Activated CD8-positive, alpha-beta T cell treated with anti-CD3 and anti-CD28 coated beads, Interleukin-2, amount 10 ng/mL, durations not matched to agents 7 days and 5 days (primary cell): ENCODE measurements at regions not wholly inside any gene's neighbourhood (a gene's known extent, or its start where the extent isn't known, plus 50 kb on each side); places are given as distances from the start of the nearest gene placed in this dataset.

Experiments used
- ATAC-seq: fragments of 150-1000 bp; cut with Tn5 transposase; one replicate; pipeline ENCODE4 v1.10.0; 2021; ENCODE audit warnings: moderate library complexity
- CTCF ChIA-PET: fragments of 350-600 bp; sonication (Branson Sonifier 250); formaldehyde crosslinking; loops from one replicate; lab custom pipeline; 2021; ENCODE audit warnings: antibody characterized with exemption; lab: Charles Lee
- POLR2A ChIA-PET: fragments of 350-600 bp; sonication (Branson Sonifier 250); formaldehyde crosslinking; loops from one replicate; lab custom pipeline; 2021; ENCODE audit warnings: antibody characterized with exemption; lab: Charles Lee
- DNase-seq: peaks from one replicate; pipeline ENCODE4 v3.0.0-alpha.2; 2020
- H3K27ac Mint-ChIP-seq: one replicate; pipeline ENCODE4 v1.8.0; 2021; ENCODE audit warnings: mild to moderate bottlenecking, mixed read lengths
- H3K27me3 Mint-ChIP-seq: one replicate; pipeline ENCODE4 v1.8.0; 2021; ENCODE audit warnings: low read depth, mixed read lengths
- H3K36me3 Mint-ChIP-seq: one replicate; pipeline ENCODE4 v1.8.0; 2021; ENCODE audit warnings: low read depth, mixed read lengths
- H3K4me1 Mint-ChIP-seq: one replicate; pipeline ENCODE4 v1.8.0; 2021; ENCODE audit warnings: low read depth, mixed read lengths
- H3K4me3 Mint-ChIP-seq: one replicate; pipeline ENCODE4 v1.8.0; 2021; ENCODE audit warnings: mild to moderate bottlenecking, mixed read lengths
- H3K9me3 Mint-ChIP-seq: one replicate; pipeline ENCODE4 v1.8.0; 2022; ENCODE audit warnings: mixed read lengths; ENCODE audit not compliant: insufficient read depth

- Mint-ChIP-seq H3K9me3 (no peaks in the 10 kb centered on the region), H3K4me1 (no peaks in the 10 kb centered on the region), H3K4me3 (no peak overlapping the region), H3K27me3 (peaks cover 3% of the 10 kb centered on the region), H3K36me3 (no peaks in the 10 kb centered on the region), H3K27ac (no peak overlapping the region)
- DNase-seq, result no peak
- ChIA-PET POLR2A (no interaction called here), CTCF (no interaction called here)
- ATAC-seq, result no peak
These were observed 53.0 kb upstream of the CLDN14 start for GRCh38 chr21:36532769-36533467.

DNA sequence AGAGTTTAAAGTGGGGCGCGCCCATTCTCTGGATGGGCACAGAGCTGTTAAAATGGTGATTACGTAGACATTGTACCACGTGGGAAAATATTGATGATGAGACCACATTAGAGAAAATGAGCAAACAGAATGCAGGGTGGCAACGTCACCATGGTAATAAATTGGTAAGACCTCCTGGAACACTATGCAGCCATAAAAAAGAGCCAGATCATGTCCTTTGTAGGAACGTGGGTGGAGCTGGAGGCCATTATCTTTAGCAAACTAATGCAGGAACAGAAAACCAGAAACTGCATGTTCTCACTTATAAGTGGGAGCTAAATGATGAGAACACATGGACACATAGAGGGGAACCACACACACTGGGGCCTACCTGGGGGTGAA, 53.5 kb upstream of the CLDN14 start:
- Mint-ChIP-seq H3K27ac (no peak overlapping the region), H3K4me3 (no peak overlapping the region), H3K27me3 (peaks cover 3% of the 10 kb centered on the region), H3K9me3 (no peaks in the 10 kb centered on the region), H3K36me3 (no peaks in the 10 kb centered on the region), H3K4me1 (no peaks in the 10 kb centered on the region)
- no peak for ATAC-seq
- CTCF ChIA-PET, result no interaction called here
- no peak for DNase-seq
- POLR2A ChIA-PET, result no interaction called here

- Mint-ChIP-seq H3K36me3 (no peaks in the 10 kb centered on the region), H3K27me3 (peaks cover 3% of the 10 kb centered on the region), H3K4me1 (no peaks in the 10 kb centered on the region), H3K27ac (no peak overlapping the region), H3K9me3 (no peaks in the 10 kb centered on the region), H3K4me3 (no peak overlapping the region)
- ChIA-PET POLR2A (no interaction called here), CTCF (interaction anchor here (1.1 kb wide), 1 partner anchor 96 kb away, joined by 3 read pairs; no protein-coding TSS in a partner anchor)
- DNase-seq (no peak), ATAC-seq (no peak)
These were observed 54.7 kb upstream of the CLDN14 start for GRCh38 chr21:36534656-36535055.

DNA sequence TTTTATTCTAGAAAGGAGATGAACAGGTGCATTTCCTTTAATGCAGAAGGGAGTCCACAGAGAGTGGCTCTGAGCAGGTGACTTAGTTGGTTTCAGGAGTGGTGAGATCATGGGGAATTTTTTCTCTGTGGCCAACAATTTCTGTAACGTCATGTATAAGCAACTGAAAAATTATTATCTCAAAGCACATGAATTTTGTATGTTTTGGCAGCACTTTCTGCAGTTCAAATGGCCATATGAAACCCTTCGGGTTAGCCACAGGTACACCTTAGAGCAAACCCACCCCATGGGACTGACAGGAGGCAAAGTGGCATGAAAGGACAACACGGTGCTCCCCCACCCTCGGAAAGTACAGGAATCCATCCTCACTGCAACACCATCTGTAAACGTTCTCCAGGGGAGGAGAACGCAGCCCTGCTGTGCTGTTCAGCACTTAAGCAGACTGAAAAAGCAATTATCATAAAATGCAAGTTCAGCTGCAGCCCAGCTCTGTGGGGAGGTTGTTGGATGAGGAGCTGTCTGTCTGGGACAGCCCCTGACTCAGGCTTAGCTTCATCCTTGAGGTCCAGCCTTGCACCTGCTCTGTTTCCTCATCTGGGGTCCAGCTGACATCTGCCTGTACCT, 55.8 kb upstream of the CLDN14 start:
- POLR2A ChIA-PET, result no interaction called here
- no peak for ATAC-seq

GRCh38 chr21:36538761-36539160, 58.8 kb upstream of the CLDN14 start:
- CTCF ChIA-PET, result no interaction called here

More for the DNA sequence above, 55.8 kb upstream of the CLDN14 start:
- Mint-ChIP-seq H3K4me1 (no peaks in the 10 kb centered on the region), H3K9me3 (no peaks in the 10 kb centered on the region), H3K36me3 (no peaks in the 10 kb centered on the region), H3K27ac (no peak overlapping the region), H3K27me3 (no peaks in the 10 kb centered on the region), H3K4me3 (no peak overlapping the region)
- CTCF ChIA-PET, result no interaction called here
- no peak for DNase-seq

GRCh38 chr21:36539434-36540150, 59.7 kb upstream of the CLDN14 start:
- POLR2A ChIA-PET, result no interaction called here
- Mint-ChIP-seq H3K4me3 (no peak overlapping the region), H3K36me3 (no peaks in the 10 kb centered on the region), H3K9me3 (no peaks in the 10 kb centered on the region), H3K27me3 (peaks cover 10% of the 10 kb centered on the region), H3K4me1 (no peaks in the 10 kb centered on the region), H3K27ac (no peak overlapping the region)
- DNase-seq, result no peak
- CTCF ChIA-PET, result no interaction called here
- ATAC-seq, result no peak

More at GRCh38 chr21:36538761-36539160, 58.8 kb upstream of the CLDN14 start:
- no peaks in the 10 kb centered on the region for H3K9me3 Mint-ChIP-seq
- ATAC-seq (no peak), DNase-seq (no peak)
- POLR2A ChIA-PET, result no interaction called here
- H3K4me3 Mint-ChIP-seq, result no peak overlapping the region
- H3K36me3 Mint-ChIP-seq, result no peaks in the 10 kb centered on the region
- peaks cover 10% of the 10 kb centered on the region for H3K27me3 Mint-ChIP-seq
- H3K4me1 Mint-ChIP-seq, result no peaks in the 10 kb centered on the region
- H3K27ac Mint-ChIP-seq, result no peak overlapping the region

DNA sequence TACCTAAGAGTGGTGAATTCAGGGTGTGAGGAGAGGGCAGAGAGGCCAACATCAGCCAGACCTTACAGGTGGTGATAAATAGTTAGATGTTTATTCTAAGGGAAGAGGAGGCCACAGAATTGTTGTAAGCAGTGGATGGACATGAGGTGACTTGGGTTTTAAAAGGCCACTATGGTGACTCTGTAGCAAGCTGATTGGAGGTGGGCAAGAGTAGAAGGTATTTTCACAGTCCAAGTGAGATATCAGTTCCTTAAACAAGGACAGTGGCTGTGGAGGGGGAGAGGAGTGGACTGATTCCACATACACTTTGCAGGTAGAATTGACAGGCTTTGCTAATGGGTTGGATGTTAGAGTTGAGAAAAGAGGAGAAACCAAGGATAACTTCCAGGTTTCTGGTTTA, 60.8 kb upstream of the CLDN14 start:
- POLR2A ChIA-PET, result no interaction called here
- H3K27me3 Mint-ChIP-seq, result peaks cover 12% of the 10 kb centered on the region
- no peaks in the 10 kb centered on the region for H3K36me3 Mint-ChIP-seq
- H3K4me1 Mint-ChIP-seq, result no peaks in the 10 kb centered on the region
- no peaks in the 10 kb centered on the region for H3K9me3 Mint-ChIP-seq
- DNase-seq (no peak), ATAC-seq (no peak)
- CTCF ChIA-PET, result no interaction called here
- no peak overlapping the region for H3K4me3 Mint-ChIP-seq
- H3K27ac Mint-ChIP-seq, result no peak overlapping the region

DNA sequence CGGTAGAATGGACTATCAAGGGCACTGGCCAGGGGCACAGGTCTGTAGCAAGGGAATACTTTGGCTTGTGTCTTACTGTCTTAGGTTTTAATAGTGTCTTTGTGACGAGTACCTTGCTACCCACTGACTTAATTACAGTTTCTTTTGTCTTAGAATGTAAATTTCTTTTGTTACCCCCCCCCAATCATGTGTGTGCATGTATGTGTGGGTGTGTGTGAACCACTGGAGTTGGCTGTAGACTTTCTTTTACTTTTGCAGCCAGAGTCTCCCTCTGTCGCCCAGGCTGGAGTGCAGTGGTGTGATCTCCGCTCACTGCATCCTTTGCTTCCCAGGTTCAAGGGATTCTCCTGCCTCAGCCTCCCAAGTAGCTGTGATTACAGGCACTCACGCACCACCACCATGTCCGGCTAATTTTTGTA, 61.8 kb upstream of the CLDN14 start:
- Mint-ChIP-seq H3K4me1 (no peaks in the 10 kb centered on the region), H3K9me3 (no peaks in the 10 kb centered on the region), H3K27me3 (peaks cover 13% of the 10 kb centered on the region), H3K4me3 (no peak overlapping the region), H3K27ac (no peak overlapping the region), H3K36me3 (no peaks in the 10 kb centered on the region)
- POLR2A ChIA-PET, result no interaction called here
- ATAC-seq (no peak), DNase-seq (no peak)
- CTCF ChIA-PET, result no interaction called here

- Mint-ChIP-seq H3K27ac (no peak overlapping the region), H3K27me3 (peaks cover 13% of the 10 kb centered on the region), H3K4me3 (no peak overlapping the region), H3K36me3 (no peaks in the 10 kb centered on the region), H3K9me3 (no peaks in the 10 kb centered on the region), H3K4me1 (no peaks in the 10 kb centered on the region)
- ChIA-PET CTCF (no interaction called here), POLR2A (no interaction called here)
- ATAC-seq (no peak), DNase-seq (no peak)
These were observed 62.6 kb upstream of the CLDN14 start for GRCh38 chr21:36542312-36543101.

DNA sequence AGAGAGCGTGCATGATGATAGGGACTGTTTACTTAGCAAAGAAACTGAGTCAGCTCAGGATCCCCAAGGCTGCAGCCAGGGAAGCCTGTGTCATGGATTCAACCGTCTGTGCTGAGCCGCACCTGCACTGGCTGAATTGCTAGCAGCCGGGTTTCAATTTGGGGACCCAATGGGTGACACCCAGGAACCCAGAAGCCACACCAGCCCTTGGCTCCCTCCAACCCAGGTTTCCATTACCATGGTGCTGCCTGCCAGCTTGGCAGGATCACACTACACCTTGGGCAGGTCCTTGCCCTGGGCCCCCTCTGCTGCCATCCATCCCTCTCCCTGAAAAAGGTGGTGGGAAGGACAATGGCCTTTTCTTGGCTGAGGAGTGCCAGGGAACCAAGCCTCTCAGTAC, 64.0 kb upstream of the CLDN14 start:
- POLR2A ChIA-PET, result no interaction called here
- H3K27me3 Mint-ChIP-seq, result peaks cover 13% of the 10 kb centered on the region
- H3K36me3 Mint-ChIP-seq, result no peaks in the 10 kb centered on the region
- H3K27ac Mint-ChIP-seq, result no peak overlapping the region
- CTCF ChIA-PET, result no interaction called here
- no peak overlapping the region for H3K4me3 Mint-ChIP-seq
- H3K4me1 Mint-ChIP-seq, result no peaks in the 10 kb centered on the region
- H3K9me3 Mint-ChIP-seq, result no peaks in the 10 kb centered on the region
- no peak for DNase-seq
- ATAC-seq, result no peak

DNA sequence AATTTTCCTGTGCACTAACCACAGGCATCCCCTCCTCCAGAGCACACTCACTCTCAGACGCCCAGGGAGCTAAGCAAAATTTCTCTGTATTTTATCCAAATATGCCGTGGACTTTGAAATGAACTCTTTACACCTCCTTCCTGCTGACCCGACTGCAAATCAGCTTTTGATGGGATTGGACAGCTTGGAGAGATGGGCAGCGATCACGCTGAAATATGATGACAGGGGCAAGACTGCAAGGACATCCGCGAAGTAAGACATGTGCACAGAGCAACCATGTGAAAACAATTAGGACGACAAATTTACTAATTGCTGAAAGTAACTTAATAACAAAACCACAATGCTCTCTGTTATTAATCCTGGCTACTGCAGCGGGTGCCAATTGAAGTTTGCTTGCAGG, 64.6 kb upstream of the CLDN14 start:
- Mint-ChIP-seq H3K9me3 (no peaks in the 10 kb centered on the region), H3K4me3 (no peak overlapping the region), H3K27ac (no peak overlapping the region), H3K4me1 (no peaks in the 10 kb centered on the region), H3K36me3 (no peaks in the 10 kb centered on the region), H3K27me3 (peaks cover 13% of the 10 kb centered on the region)
- POLR2A ChIA-PET, result no interaction called here
- CTCF ChIA-PET, result no interaction called here
- no peak for DNase-seq
- ATAC-seq, result no peak
